D721Med (cell line): ENCODE measurements at regions not wholly inside any gene's neighbourhood (a gene's known extent, or its start where the extent isn't known, plus 50 kb on each side); places are given as distances from the start of the nearest gene placed in this dataset.

ENCODE experiments used
- DNase-seq: peaks from one replicate; pipeline ENCODE4 v3.0.0; 2011; ENCODE audit warnings: low spot score; ENCODE audit not compliant: insufficient read length
- FAIRE-seq: peaks from 2 replicates; lab custom pipeline; 2011; peaks lifted over from hg19 to GRCh38; lab: Jason Lieb, UNC
- CTCF ChIP-seq: IDR thresholded peaks from 2 replicates; pipeline ENCODE4 v1.5.1; 2012; ENCODE audit warnings: mild to moderate bottlenecking, control low read depth; ENCODE audit not compliant: insufficient read depth; ENCODE audit errors: missing control alignments

DNA sequence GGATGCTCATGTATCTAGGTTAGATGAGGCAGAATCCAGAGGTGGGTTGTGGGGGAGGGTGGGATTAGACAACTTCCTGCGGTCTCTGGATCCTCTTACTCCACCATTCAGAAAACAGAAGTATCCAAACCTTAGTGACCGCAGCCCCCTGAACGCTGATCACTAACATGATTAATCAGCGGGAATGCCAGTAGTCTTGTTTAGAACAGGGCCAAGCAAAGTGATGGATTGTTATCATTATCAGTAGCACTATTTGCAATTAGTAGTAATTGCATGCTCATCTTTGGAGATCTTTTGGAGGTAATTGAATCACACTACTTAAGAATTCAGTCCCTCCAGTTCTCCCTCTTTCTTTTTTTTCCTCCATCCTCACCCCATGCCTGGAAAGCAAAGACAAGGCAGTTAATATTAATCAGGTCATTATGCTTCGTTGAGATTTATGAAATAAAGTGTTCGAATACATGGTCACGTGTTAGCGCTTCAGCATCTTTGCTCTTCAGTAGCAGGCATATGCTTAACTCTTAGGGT, 182.8 kb upstream of the NTF3 start:
- FAIRE-seq (no peak), DNase-seq (no peak)
- no peak for TF ChIP-seq CTCF

DNA sequence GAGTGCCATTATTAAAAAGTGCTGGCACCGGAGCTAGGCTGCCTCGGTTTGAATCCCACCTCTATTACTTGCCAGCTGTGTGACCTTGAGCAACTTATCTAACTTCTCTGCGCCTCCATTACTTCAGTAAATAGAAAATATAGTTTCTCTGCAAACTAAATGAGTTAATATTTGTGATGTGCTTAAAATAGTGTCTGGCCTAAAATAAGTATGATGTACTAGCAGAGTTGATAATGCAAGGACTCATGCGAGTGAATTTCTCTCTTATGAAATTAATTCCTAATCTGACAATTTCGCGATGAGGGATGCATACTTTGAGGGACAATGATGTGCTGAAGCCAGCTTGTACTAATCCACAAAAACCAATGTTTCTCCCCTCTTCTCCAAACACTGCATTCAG, 180.8 kb upstream of the NTF3 start:
- no peak for TF ChIP-seq CTCF
- FAIRE-seq (no peak), DNase-seq (no peak)

- TF ChIP-seq CTCF: no peak
- DNase-seq (no peak), FAIRE-seq (no peak)
These were observed 180.1 kb upstream of the NTF3 start for GRCh38 chr12:5251786-5252185.

GRCh38 chr12:5254703-5255102, 177.2 kb upstream of the NTF3 start:
- DNase-seq (no peak), FAIRE-seq (no peak)
- no peak for TF ChIP-seq CTCF

DNA sequence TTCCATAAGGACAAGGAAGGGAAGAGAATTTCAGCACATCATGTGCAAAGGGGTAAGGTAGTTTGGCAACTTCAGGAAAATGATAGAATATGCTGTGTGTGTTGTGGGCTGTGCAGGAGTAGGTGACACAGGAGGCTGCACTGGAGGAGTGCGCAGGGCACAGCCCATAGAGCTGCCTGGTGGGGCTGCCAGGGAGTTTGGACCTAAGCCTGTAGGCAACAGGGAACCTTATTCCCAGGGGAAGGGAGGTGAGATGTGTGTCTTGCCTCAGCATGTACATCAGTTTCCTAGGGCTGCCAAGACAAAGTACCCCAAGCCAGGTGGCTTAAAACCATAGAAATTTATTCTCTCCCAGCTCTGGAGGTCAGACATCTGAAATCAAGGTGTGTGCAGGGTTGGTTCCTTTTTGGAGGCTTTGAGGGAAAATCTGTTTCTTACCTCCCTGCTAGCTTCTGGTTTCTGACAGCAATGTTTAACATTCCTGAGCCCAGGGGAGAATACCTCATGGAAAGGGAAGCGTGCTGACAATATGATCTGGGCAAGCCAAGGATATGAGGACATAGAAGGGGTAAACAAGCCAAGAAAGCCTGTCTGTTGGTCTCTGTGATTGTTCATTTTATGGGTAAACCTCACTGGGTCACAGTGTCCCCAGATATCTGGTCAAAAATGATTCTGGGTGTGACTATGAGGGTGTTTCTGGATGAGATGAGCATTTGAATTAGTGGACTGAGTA, 174.0 kb upstream of the NTF3 start:
- TF ChIP-seq CTCF: no peak
- no peak for FAIRE-seq
- no peak for DNase-seq

- FAIRE-seq (no peak), DNase-seq (no peak)
- TF ChIP-seq CTCF: no peak
These were observed 173.4 kb upstream of the NTF3 start for GRCh38 chr12:5258498-5258897.

DNA sequence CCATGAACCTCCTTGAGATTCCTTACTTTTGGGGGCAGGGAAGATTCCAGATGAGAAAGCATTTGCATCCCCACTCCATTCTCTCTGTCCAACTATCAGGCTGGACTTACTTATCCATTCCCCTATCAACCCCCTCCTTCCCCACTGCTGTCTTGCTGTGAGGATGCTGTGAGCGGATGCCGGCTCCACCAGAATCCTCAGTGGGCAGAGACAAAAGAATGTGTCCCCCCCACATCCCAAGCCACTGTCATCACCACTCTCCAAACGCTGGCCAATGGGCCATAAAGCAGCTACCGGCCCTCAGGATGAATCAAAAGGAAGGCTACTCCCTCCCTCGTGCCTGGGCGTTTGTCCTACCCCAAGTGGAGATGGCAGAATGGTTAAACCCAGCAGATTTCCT, 173.0 kb upstream of the NTF3 start:
- no peak for TF ChIP-seq CTCF
- FAIRE-seq: no peak
- DNase-seq: no peak
